ENCODE measurements at regions not wholly inside any gene's neighbourhood (a gene's known extent, or its start where the extent isn't known, plus 50 kb on each side); places are given as distances from the start of the nearest gene placed in this dataset.
"Not testable (repeated sequence)": the region's sequence is repeated elsewhere in the genome, so short reads cannot be mapped to it uniquely, and the experiment has no call there.

- not testable (repeated sequence) for DNase-seq (ENCODE audit: low read depth in 2 of 2)
Measured at GRCh38 chr6:26720663-26721218, 61.2 kb upstream of the ZNF322 start.

- DNase-seq (ENCODE audit: low read depth in 2 of 2): not testable (repeated sequence)
Measured at GRCh38 chr6:26730019-26730766, 70.6 kb upstream of the ZNF322 start.

- not testable (repeated sequence) for DNase-seq (ENCODE audit: low read depth in 2 of 2)
Measured at GRCh38 chr6:26734776-26735472, 75.4 kb upstream of the ZNF322 start.

GRCh38 chr6:26739811-26740210 lies 80.3 kb upstream of the ZNF322 start:
- DNase-seq (ENCODE audit: low read depth in 2 of 2): no peak

GRCh38 chr6:26743157-26743821 lies 83.7 kb upstream of the ZNF322 start:
- no peak for DNase-seq (ENCODE audit: low read depth in 2 of 2)

- no peak for DNase-seq (ENCODE audit: low read depth in 2 of 2)
Measured at GRCh38 chr6:26743941-26744699, 84.6 kb upstream of the ZNF322 start.

GRCh38 chr6:26744837-26745282 lies 85.3 kb upstream of the ZNF322 start:
- DNase-seq (ENCODE audit: low read depth in 2 of 2): not testable (repeated sequence)

- DNase-seq (ENCODE audit: low read depth in 2 of 2): not testable (repeated sequence)
Measured at GRCh38 chr6:26745964-26746363, 86.4 kb upstream of the ZNF322 start.

- DNase-seq (ENCODE audit: low read depth in 2 of 2): not testable (repeated sequence)
Measured at GRCh38 chr6:26749126-26749758, 89.7 kb upstream of the ZNF322 start.

GRCh38 chr6:26749759-26750126 lies 90.2 kb upstream of the ZNF322 start:
- DNase-seq (ENCODE audit: low read depth in 2 of 2): not testable (repeated sequence)

- DNase-seq (ENCODE audit: low read depth in 2 of 2): no peak
Measured at GRCh38 chr6:26754212-26754611, 94.7 kb upstream of the ZNF322 start.

GRCh38 chr6:26754801-26755200 lies 95.3 kb upstream of the ZNF322 start:
- not testable (repeated sequence) for DNase-seq (ENCODE audit: low read depth in 2 of 2)

GRCh38 chr6:26756067-26756805 lies 96.7 kb upstream of the ZNF322 start:
- not testable (repeated sequence) for DNase-seq (ENCODE audit: low read depth in 2 of 2)

GRCh38 chr6:26766203-26766902 lies 106.8 kb upstream of the ZNF322 start:
- not testable (repeated sequence) for DNase-seq (ENCODE audit: low read depth in 2 of 2)

GRCh38 chr6:26770941-26771666 lies 111.6 kb upstream of the ZNF322 start:
- DNase-seq (ENCODE audit: low read depth in 2 of 2): not testable (repeated sequence)

GRCh38 chr6:26773414-26773813 lies 113.9 kb upstream of the ZNF322 start:
- DNase-seq (ENCODE audit: low read depth in 2 of 2): not testable (repeated sequence)

- not testable (repeated sequence) for DNase-seq (ENCODE audit: low read depth in 2 of 2)
Measured at GRCh38 chr6:26780563-26780962, 121.0 kb upstream of the ZNF322 start.

GRCh38 chr6:26795474-26796307 lies 136.1 kb upstream of the ZNF322 start:
- not testable (repeated sequence) for DNase-seq (ENCODE audit: low read depth in 2 of 2)
